K562 (cell line): ENCODE measurements at regions not wholly inside any gene's neighbourhood (a gene's known extent, or its start where the extent isn't known, plus 50 kb on each side); places are given as distances from the start of the nearest gene placed in this dataset.
A peak's percentile ranks its signal among the peaks of the same experiment; 100 is the strongest.

Experiments used
- ATAC-seq: fragments of 200-7000 bp; cut with Tn5 transposase; 3 replicates; pipeline ENCODE4 v1.9.1; 2020; ENCODE audit warnings: moderate library complexity
- BruUV-seq: library from RNA; stranded (reverse); fragments of 400-500 nt; replicated peaks from 2 replicates; lab custom pipeline; 2021; lab: Mats Ljungman, UMichigan
- CTCF ChIA-PET: fragments of 300-600 bp; formaldehyde crosslinking; extraction: SDS; loops from one replicate; lab custom pipeline; 2021; ENCODE audit warnings: low intra/inter-chr PET ratio; lab: Yijun Ruan, JAX
- POLR2A ChIA-PET: fragments of 300-600, 350-650 bp; sonication (Branson Sonifier 250); formaldehyde crosslinking; extraction: SDS; loops from one replicate; lab custom pipeline; 2021; ENCODE audit warnings: antibody characterized with exemption, inconsistent platforms; lab: Yijun Ruan, JAX
- DNase-seq, 4 experiments: peaks; one replicate each; pipeline versions ENCODE4 v3.0.0 to v3.0.0-alpha.2; 2011 to 2018; ENCODE audit warnings: low spot score in 3 of 4, mixed read lengths in 3 of 4; ENCODE audit errors: extremely low read depth in 1 of 4
- FAIRE-seq: peaks from 2 replicates; lab custom pipeline; 2011; peaks lifted over from hg19 to GRCh38; lab: Jason Lieb, UNC
- H2AFZ ChIP-seq: 2 replicates; pipeline ENCODE4 v1.6.0; 2011; ENCODE audit warnings: low read depth, low read length, control low read depth, inconsistent platforms
- H3K27ac ChIP-seq: fragments of 200-600 bp; 3 replicates; pipeline ENCODE4 v1.8.0; 2011; ENCODE audit warnings: low read depth, mild to moderate bottlenecking, control low read depth, inconsistent platforms, low read length, moderate library complexity, mixed read lengths; ENCODE audit errors: extremely low read depth
- H3K27me3 ChIP-seq, 2 experiments: fragments of 300-600 bp in 1 of 2; 2 replicates in 1 of 2; 3 replicates in 1 of 2; pipeline versions ENCODE4 v1.6.0 to v1.8.0; 2011; ENCODE audit warnings: inconsistent platforms in 2 of 2, low read length in 2 of 2, mild to moderate bottlenecking in 1 of 2, mixed read lengths in 1 of 2, moderate library complexity in 1 of 2; ENCODE audit not compliant: control insufficient read depth in 2 of 2, insufficient read depth in 2 of 2
- H3K36me3 ChIP-seq: fragments of 300-600 bp; 3 replicates; pipeline ENCODE4 v1.8.0; 2011; ENCODE audit warnings: mild to moderate bottlenecking, low read length, inconsistent platforms; ENCODE audit not compliant: control insufficient read depth, insufficient read depth
- H3K4me1 ChIP-seq, 2 experiments: fragments of 200-600 bp in 1 of 2; replicated peaks in 1 of 2; 2 replicates in 1 of 2; 3 replicates in 1 of 2; pipeline versions ENCODE4 v1.5.1 to v1.8.0; 2011; ENCODE audit warnings: inconsistent platforms in 2 of 2, low read length in 2 of 2, mild to moderate bottlenecking in 1 of 2, mixed read lengths in 1 of 2, moderate library complexity in 1 of 2; ENCODE audit not compliant: control insufficient read depth in 2 of 2, insufficient read depth in 2 of 2
- H3K4me2 ChIP-seq: 2 replicates; pipeline ENCODE4 v1.6.1; 2011; ENCODE audit warnings: low read length, control low read depth, inconsistent platforms, mixed read lengths; ENCODE audit not compliant: insufficient read depth
- H3K4me3 ChIP-seq: fragments of 200-600 bp; sonication (generic), shearing (Covaris generic); 2 replicates; pipeline ENCODE4 v1.5.1; 2016; ENCODE audit warnings: control low read depth, inconsistent platforms
- H3K79me2 ChIP-seq: fragments of 200-600 bp; 3 replicates; pipeline ENCODE4 v1.8.0; 2011; ENCODE audit warnings: low read length, inconsistent platforms; ENCODE audit not compliant: control insufficient read depth, insufficient read depth
- H3K9ac ChIP-seq, 2 experiments: 2 replicates each; pipeline versions ENCODE4 v1.6.0 to v1.6.1; 2011; ENCODE audit warnings: low read depth in 2 of 2, low read length in 2 of 2, control low read depth in 1 of 2, inconsistent platforms in 1 of 2, mild to moderate bottlenecking in 1 of 2, mixed read lengths in 1 of 2; ENCODE audit not compliant: insufficient read depth in 1 of 2
- H3K9me1 ChIP-seq: one replicate; pipeline ENCODE4 v1.6.0; 2011; ENCODE audit warnings: inconsistent platforms, mild to moderate bottlenecking, low read length, moderate library complexity; ENCODE audit not compliant: control insufficient read depth, insufficient read depth
- H3K9me3 ChIP-seq: replicated peaks from 2 replicates; pipeline ENCODE4 v1.5.1; 2011; ENCODE audit warnings: low read depth, low read length, inconsistent platforms; ENCODE audit not compliant: control insufficient read depth, insufficient read depth
- H4K20me1 ChIP-seq: replicated peaks from 2 replicates; pipeline ENCODE4 v1.6.1; 2011; ENCODE audit warnings: low read length, inconsistent platforms, mixed read lengths; ENCODE audit not compliant: control insufficient read depth, insufficient read depth
- ATF1 ChIP-seq, 2 experiments: fragments of 450-650 bp in 1 of 2; IDR thresholded peaks; 2 replicates each; pipeline ENCODE4 v1.6.1; 2016; ENCODE audit warnings: missing compliant biosample characterization in 1 of 2, missing genetic modification characterization in 1 of 2
- CXXC5 ChIP-seq: fragments of 250-450 bp; sonication (Bioruptor Pico); IDR thresholded peaks from 2 replicates; pipeline ENCODE4 v1.8.0; 2022; ENCODE audit warnings: inconsistent platforms, mild to moderate bottlenecking, moderate library complexity
- EP400 ChIP-seq: fragments of 450-650 bp; IDR thresholded peaks from 2 replicates; pipeline ENCODE4 v1.6.1; 2017; ENCODE audit warnings: antibody characterized with exemption, mild to moderate bottlenecking, moderate library complexity
- FIP1L1 ChIP-seq: fragments of 200-400 bp; formaldehyde crosslinking; IDR thresholded peaks from 2 replicates; pipeline ENCODE4 v1.6.1; 2018; ENCODE audit warnings: mild to moderate bottlenecking, low read depth, low read length; ENCODE audit not compliant: poor library complexity, severe bottlenecking
- FOXP1 ChIP-seq: sonication (generic); formaldehyde crosslinking; IDR thresholded peaks from 2 replicates; pipeline ENCODE4 v1.8.0; 2022; ENCODE audit warnings: mild to moderate bottlenecking, missing genetic modification reagents
- GTF2F1 ChIP-seq: IDR thresholded peaks from 2 replicates; pipeline ENCODE4 v1.6.1; 2011; ENCODE audit warnings: low read depth, low read length, improper control_type of control experiment
- KDM5B ChIP-seq: fragments of 200-600 bp; sonication (generic); IDR thresholded peaks from 2 replicates; pipeline ENCODE4 v1.6.1; 2012; ENCODE audit warnings: low read depth, mild to moderate bottlenecking, moderate library complexity, low read length, control low read depth, inconsistent platforms; ENCODE audit not compliant: insufficient replicate concordance
- KLF16 ChIP-seq: IDR thresholded peaks from 2 replicates; pipeline ENCODE4 v1.6.1; 2016; ENCODE audit warnings: antibody characterized with exemption
- MAX ChIP-seq: sonication (generic); formaldehyde crosslinking; IDR thresholded peaks from 2 replicates; pipeline ENCODE4 v1.9.0; 2022; ENCODE audit warnings: mild to moderate bottlenecking, missing genetic modification reagents
- MNT ChIP-seq, 2 experiments: fragments of 450-650 bp; conservative IDR thresholded peaks; 2 replicates each; pipeline ENCODE4 v1.6.1; 2017; ENCODE audit warnings: mild to moderate bottlenecking in 2 of 2, moderate library complexity in 2 of 2
- PHF8 ChIP-seq: fragments of 200-600 bp; sonication (generic); IDR thresholded peaks from 2 replicates; pipeline ENCODE4 v1.6.1; 2012; ENCODE audit warnings: mixed run types, mild to moderate bottlenecking, inconsistent platforms, low read length, moderate library complexity, borderline replicate concordance
- PURB ChIP-seq: sonication (generic); formaldehyde crosslinking; IDR thresholded peaks from 2 replicates; pipeline ENCODE4 v1.9.0; 2021; ENCODE audit warnings: low read depth, mild to moderate bottlenecking, missing genetic modification reagents
- SP1 ChIP-seq: sonication (generic); formaldehyde crosslinking; IDR thresholded peaks from 2 replicates; pipeline ENCODE4 v1.8.1; 2022; ENCODE audit warnings: mild to moderate bottlenecking, missing genetic modification reagents
- SUPT5H ChIP-seq: fragments of 450-650 bp; IDR thresholded peaks from 2 replicates; pipeline ENCODE4 v1.6.1; 2016
- TAF9B ChIP-seq: fragments of 450-650 bp; IDR thresholded peaks from 2 replicates; pipeline ENCODE4 v1.6.1; 2018; ENCODE audit warnings: mild to moderate bottlenecking; ENCODE audit not compliant: partially characterized antibody
- THRAP3 ChIP-seq: fragments of 450-650 bp; IDR thresholded peaks from 2 replicates; pipeline ENCODE4 v1.6.1; 2016; ENCODE audit warnings: mild to moderate bottlenecking, inconsistent platforms, borderline replicate concordance
- ZNF57 ChIP-seq: fragments of 450-650 bp; formaldehyde crosslinking; IDR thresholded peaks from 2 replicates; pipeline ENCODE4 v1.4.0; 2020; ENCODE audit warnings: mild to moderate bottlenecking, moderate library complexity
- WGBS: fragments of 100-300 bp; shearing (Covaris generic); methylation state at CpG from one replicate; pipeline ENCODE4 v1.1.6; 2016; ENCODE audit warnings: low coverage, mixed read lengths; ENCODE audit not compliant: insufficient coverage; ENCODE audit errors: missing lambda C conversion rate; 5-methylcytosine and 5-hydroxymethylcytosine counted together
- in situ Hi-C: fragments of 300-500 bp; cut with MboI; formaldehyde crosslinking; loops from 4 replicates; pipeline ENCODE4 v1.15.0; 2018; ENCODE audit warnings: inconsistent platforms, mixed read lengths
- intact Hi-C: fragments of 100-400 bp; cut with micrococcal nuclease; formaldehyde crosslinking; loops from 2 replicates; pipeline ENCODE4 v1.14.2; 2022
- TF ChIP-seq, protein P1 (sequence below): sonication (generic); formaldehyde crosslinking; IDR thresholded peaks from 2 replicates; pipeline ENCODE4 v1.8.0; 2022; ENCODE audit warnings: missing genetic modification reagents, mild to moderate bottlenecking, moderate library complexity, borderline replicate concordance

GRCh38 chr2:200174433-200175216 lies 131.9 kb upstream of the SPATS2L start:
- H3K9me1 ChIP-seq: no peaks in the 10 kb centered on the region
- H2AFZ ChIP-seq: peak overlapping the region; percentile 78
- H3K27me3 ChIP-seq: no peaks in the 10 kb centered on the region
- intact Hi-C loops (loop anchor here (10.0 kb wide), 1 partner anchor 130 kb away; the partner anchor contains the start of gene SPATS2L), in situ Hi-C loops (no loop called here)
- ChIA-PET CTCF (no interaction called here), POLR2A (interaction anchor here (0.7 to 0.9 kb wide), 3 partner anchors 26 to 132 kb away, joined by 3 to 4 read pairs (median 3); partner anchors contain the start of gene SPATS2L)
- 35% methylated on average over 21 of the region's 55 CpGs for WGBS
- no TSS peak for BruUV-seq
- 0 out of 2 replicates have a peak, but pooled peaks cover 3% of the 10 kb centered on the region for H3K9me3 ChIP-seq
- peaks cover 4 to 6% of the 10 kb centered on the region in 2 experiments; a peak in 2 of 5 replicates for H3K4me1 ChIP-seq
- peak; percentile 78 for FAIRE-seq
- H3K4me2 ChIP-seq: peak overlapping the region; percentile 72
- peaks cover 18% of the 10 kb centered on the region; the same call in 2 of the 3 replicates for H3K79me2 ChIP-seq
- peak; percentile 92 for ATAC-seq
- no peaks in the 10 kb centered on the region for H3K36me3 ChIP-seq
- H3K27ac ChIP-seq: peak overlapping the region; percentile 78
- peak overlapping the region; percentile 60 to 86 for H3K9ac ChIP-seq
- H3K4me3 ChIP-seq: peak overlapping the region; percentile 49
- peak; percentile 12 to 70 (median 22) for DNase-seq
- H4K20me1 ChIP-seq: no peaks in the 10 kb centered on the region
- TF ChIP-seq FIP1L1 (peak; percentile 33), THRAP3 (no peak), PHF8 (peak; percentile 68; the same call in 1 of the 2 replicates), KLF16 (no peak), EP400 (peak; percentile 59; the same call in 1 of the 2 replicates), PURB (CRISPR knock-in tag) (no peak), SUPT5H (peak; percentile 51), ATF1 (CRISPR knock-in tag; IDR thresholded peaks at IDR 0.05) (no peak), ATF1 (tag; IDR thresholded peaks at IDR 0.05) (0 out of 2 replicates have a peak, but pooled peaks have one; percentile 18), ZNF57 (CRISPR knock-in tag) (no peak), MAX (peak; percentile 28; the same call in 1 of the 2 replicates), GTF2F1 (no peak), TAF9B (peak; percentile 24), CXXC5 (CRISPR knock-in tag) (peak; percentile 52), FOXP1 (CRISPR knock-in tag) (peak; percentile 26; the same call in 1 of the 2 replicates), MNT (conservative IDR thresholded peaks at IDR 0.05) (0 out of 4 replicates have a peak, but pooled peaks of 1 of the 2 experiments have one; percentile 26), SP1 (CRISPR knock-in tag) (peak; percentile 68), KDM5B (peak; percentile 37)
- TF ChIP-seq, protein P1, sequence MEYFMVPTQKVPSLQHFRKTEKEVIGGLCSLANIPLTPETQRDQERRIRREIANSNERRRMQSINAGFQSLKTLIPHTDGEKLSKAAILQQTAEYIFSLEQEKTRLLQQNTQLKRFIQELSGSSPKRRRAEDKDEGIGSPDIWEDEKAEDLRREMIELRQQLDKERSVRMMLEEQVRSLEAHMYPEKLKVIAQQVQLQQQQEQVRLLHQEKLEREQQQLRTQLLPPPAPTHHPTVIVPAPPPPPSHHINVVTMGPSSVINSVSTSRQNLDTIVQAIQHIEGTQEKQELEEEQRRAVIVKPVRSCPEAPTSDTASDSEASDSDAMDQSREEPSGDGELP: peak; percentile 53; the same call in 1 of the 2 replicates
